ENCODE measurements at regions not wholly inside any gene's neighbourhood (a gene's known extent, or its start where the extent isn't known, plus 50 kb on each side); places are given as distances from the start of the nearest gene placed in this dataset.

- no peaks in the 10 kb centered on the region for H4K20me1 ChIP-seq (ENCODE audit: insufficient read depth)
- DNase-seq (ENCODE audit: low read depth, low spot score), result no peak
- RAD21 ChIA-PET (ENCODE audit: low non-redundant PET in 1 of 2, low total read pairs in 2 of 2, uncharacterized antibody in 2 of 2, unreplicated experiment in 2 of 2), result no interaction called here
- CTCF ChIA-PET, result no interaction called here
- POLR2A ChIA-PET, result no interaction called here
- no peaks in the 10 kb centered on the region for H3K9me3 ChIP-seq (ENCODE audit: control insufficient read depth in 1 of 2, insufficient read depth in 1 of 2, low read depth in 1 of 2, low read length in 2 of 2)
- H3K27me3 ChIP-seq (ENCODE audit: insufficient read depth, low read length), result peaks cover 6% of the 10 kb centered on the region; the same call in 1 of the 2 replicates
- intact Hi-C loops (cut with micrococcal nuclease), result no loop called here
- H3K4me3 ChIP-seq (replicated peaks in 1 of 2; ENCODE audit: low read depth in 1 of 2, low read length in 2 of 2), result no peak overlapping the region
- H3K9ac ChIP-seq (ENCODE audit: low read length), result no peak overlapping the region
- H2AFZ ChIP-seq (ENCODE audit: low read depth, low read length, poor library complexity, severe bottlenecking), result no peak overlapping the region
- BruUV-seq (replicated peaks), result no TSS peak
- no peaks in the 10 kb centered on the region for H3K36me3 ChIP-seq (ENCODE audit: control insufficient read depth in 1 of 2, insufficient read depth in 2 of 2, low read length in 2 of 2)
- no peak overlapping the region for H3K4me2 ChIP-seq (ENCODE audit: low read length)
- no peaks in the 10 kb centered on the region for H3K9me2 ChIP-seq (ENCODE audit: insufficient read depth)
- no peak for TF ChIP-seq FOSL1 (IDR thresholded peaks at IDR 0.05; ENCODE audit: low read depth)
- no peak for TF ChIP-seq CBX3 (IDR thresholded peaks at IDR 0.05; ENCODE audit: low read depth)
- TF ChIP-seq SIN3A (IDR thresholded peaks at IDR 0.05; ENCODE audit: low read depth), result no peak
- H3K27ac ChIP-seq (ENCODE audit: low read depth, low read length), result no peak overlapping the region
- no peak for ATAC-seq
- H3K4me1 ChIP-seq (ENCODE audit: control insufficient read depth in 1 of 2, insufficient read depth in 2 of 2, low read length in 2 of 2), result no peaks in the 10 kb centered on the region
- H3K79me2 ChIP-seq (ENCODE audit: insufficient read depth, low read length), result no peaks in the 10 kb centered on the region
These were observed 98.1 kb upstream of the TEX13D start for GRCh38 chrX:124234348-124234747.

GRCh38 chrX:124238268-124238667 is 94.2 kb upstream of the TEX13D start:
- Histone ChIP-seq H3K4me1 (ENCODE audit: control insufficient read depth in 1 of 2, insufficient read depth in 2 of 2, low read length in 2 of 2) (no peaks in the 10 kb centered on the region), H3K4me3 (replicated peaks in 1 of 2; ENCODE audit: low read depth in 1 of 2, low read length in 2 of 2) (no peak overlapping the region), H2AFZ (ENCODE audit: low read depth, low read length, poor library complexity, severe bottlenecking) (no peak overlapping the region), H3K36me3 (ENCODE audit: control insufficient read depth in 1 of 2, insufficient read depth in 2 of 2, low read length in 2 of 2) (no peaks in the 10 kb centered on the region), H3K9me3 (ENCODE audit: control insufficient read depth in 1 of 2, insufficient read depth in 1 of 2, low read depth in 1 of 2, low read length in 2 of 2) (no peaks in the 10 kb centered on the region), H3K27ac (ENCODE audit: low read depth, low read length) (no peak overlapping the region), H3K27me3 (ENCODE audit: insufficient read depth, low read length) (peaks cover 9% of the 10 kb centered on the region; the same call in 1 of the 2 replicates), H3K4me2 (ENCODE audit: low read length) (no peak overlapping the region), H3K9me2 (ENCODE audit: insufficient read depth) (no peaks in the 10 kb centered on the region), H4K20me1 (ENCODE audit: insufficient read depth) (no peaks in the 10 kb centered on the region), H3K9ac (ENCODE audit: low read length) (no peak overlapping the region), H3K79me2 (ENCODE audit: insufficient read depth, low read length) (no peaks in the 10 kb centered on the region)
- ChIA-PET POLR2A (no interaction called here), CTCF (no interaction called here), RAD21 (ENCODE audit: low non-redundant PET in 1 of 2, low total read pairs in 2 of 2, uncharacterized antibody in 2 of 2, unreplicated experiment in 2 of 2) (no interaction called here)
- intact Hi-C loops (cut with micrococcal nuclease), result no loop called here
- no TSS peak for BruUV-seq (replicated peaks)
- ATAC-seq (no peak), DNase-seq (ENCODE audit: low read depth, low spot score) (no peak)
- TF ChIP-seq CTCF (IDR thresholded peaks at IDR 0.05 in 2 of 3, conservative IDR thresholded peaks at IDR 0.05 in 1 of 3; ENCODE audit: borderline replicate concordance in 1 of 3, insufficient read depth in 1 of 3, low read depth in 2 of 3, low read length in 2 of 3), result no peak
- TF ChIP-seq FOSL1 (IDR thresholded peaks at IDR 0.05; ENCODE audit: low read depth), result no peak
- TF ChIP-seq EZH2phosphoT487 (IDR thresholded peaks at IDR 0.05; ENCODE audit: borderline replicate concordance), result no peak
- TF ChIP-seq POLR2A (IDR thresholded peaks at IDR 0.05; ENCODE audit: borderline replicate concordance, extremely low read depth, insufficient read depth, insufficient read length), result no peak
- TF ChIP-seq POLR2AphosphoS5 (IDR thresholded peaks at IDR 0.05; ENCODE audit: low read depth, low read length), result no peak
- no peak for TF ChIP-seq SP1 (IDR thresholded peaks at IDR 0.05; ENCODE audit: low read depth)
- no peak for TF ChIP-seq TCF7L2 (IDR thresholded peaks at IDR 0.05; ENCODE audit: borderline replicate concordance, extremely low read depth, insufficient read depth, insufficient read length)
